Glutamatergic neuron (in vitro differentiated cells): ENCODE measurements at regions not wholly inside any gene's neighbourhood (a gene's known extent, or its start where the extent isn't known, plus 50 kb on each side); places are given as distances from the start of the nearest gene placed in this dataset.
A peak's percentile ranks its signal among the peaks of the same experiment; 100 is the strongest.

ENCODE experiments used
- DNase-seq: peaks from one replicate; pipeline ENCODE4 v3.0.0; 2022
- H3K27ac Mint-ChIP-seq: one replicate; pipeline ENCODE4 v1.8.0; 2020; ENCODE audit warnings: mild to moderate bottlenecking, mixed read lengths, inconsistent platforms; ENCODE audit not compliant: unreplicated experiment
- H3K27me3 Mint-ChIP-seq: one replicate; pipeline ENCODE4 v1.8.0; 2020; ENCODE audit warnings: mild to moderate bottlenecking, moderate library complexity, mixed read lengths, inconsistent platforms; ENCODE audit not compliant: unreplicated experiment
- H3K36me3 Mint-ChIP-seq: one replicate; pipeline ENCODE4 v1.8.0; 2020; ENCODE audit warnings: mild to moderate bottlenecking, mixed read lengths, inconsistent platforms; ENCODE audit not compliant: unreplicated experiment
- H3K4me1 Mint-ChIP-seq: one replicate; pipeline ENCODE4 v1.8.0; 2020; ENCODE audit warnings: mild to moderate bottlenecking, low read depth, mixed read lengths, inconsistent platforms; ENCODE audit not compliant: unreplicated experiment
- H3K4me3 Mint-ChIP-seq: one replicate; pipeline ENCODE4 v1.8.0; 2020; ENCODE audit warnings: mild to moderate bottlenecking, mixed read lengths, inconsistent platforms; ENCODE audit not compliant: unreplicated experiment
- H3K9me3 Mint-ChIP-seq: one replicate; pipeline ENCODE4 v1.8.0; 2020; ENCODE audit warnings: mild to moderate bottlenecking, moderate library complexity, mixed read lengths, inconsistent platforms; ENCODE audit not compliant: unreplicated experiment
- CTCF ChIP-seq: fragments of 200-600 bp; sonication (generic); IDR thresholded peaks from one replicate; pipeline ENCODE4 v1.5.0; 2021; ENCODE audit not compliant: partially characterized antibody, unreplicated experiment

GRCh38 chr2:126771501-126772195 is 115.7 kb downstream of the GYPC start:
- no peak for TF ChIP-seq CTCF
- peaks cover 9% of the 10 kb centered on the region for H3K9me3 Mint-ChIP-seq

GRCh38 chr2:126774290-126774689 is 118.3 kb downstream of the GYPC start:
- Mint-ChIP-seq H3K27ac (no peak overlapping the region), H3K4me3 (no peak overlapping the region), H3K4me1 (peaks cover 6% of the 10 kb centered on the region), H3K36me3 (peaks cover 9% of the 10 kb centered on the region), H3K9me3 (peaks cover 9% of the 10 kb centered on the region), H3K27me3 (peaks cover 15% of the 10 kb centered on the region)
- DNase-seq = no peak
- TF ChIP-seq CTCF = no peak

More at GRCh38 chr2:126771501-126772195, 115.7 kb downstream of the GYPC start:
- H3K27me3 Mint-ChIP-seq = peaks cover 9% of the 10 kb centered on the region
- H3K4me3 Mint-ChIP-seq = no peak overlapping the region
- no peak overlapping the region for H3K27ac Mint-ChIP-seq
- peaks cover 4% of the 10 kb centered on the region for H3K4me1 Mint-ChIP-seq
- peaks cover 9% of the 10 kb centered on the region for H3K36me3 Mint-ChIP-seq
- no peak for DNase-seq

DNA sequence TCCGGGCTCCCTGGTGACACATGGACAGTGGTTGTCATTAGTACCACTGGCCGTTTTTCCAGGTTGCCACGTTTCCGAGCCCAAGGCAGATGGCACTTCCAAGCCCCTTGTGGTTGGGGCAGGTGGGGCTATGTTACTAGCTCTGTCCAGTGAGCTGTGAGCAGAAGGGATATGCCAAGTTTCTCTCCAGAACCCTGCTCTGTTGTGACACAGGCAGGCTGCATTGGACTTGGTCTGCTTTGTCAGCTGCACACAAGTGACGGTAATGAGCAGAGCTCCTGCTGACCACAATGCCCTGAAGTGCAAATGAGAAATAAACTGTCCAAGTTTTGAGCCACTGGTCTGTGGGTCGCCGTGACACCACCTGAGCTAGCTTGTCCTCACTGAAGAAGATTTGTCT is 118.8 kb downstream of the GYPC start:
- Mint-ChIP-seq H3K9me3 (peaks cover 9% of the 10 kb centered on the region), H3K36me3 (peaks cover 5% of the 10 kb centered on the region), H3K27me3 (peaks cover 15% of the 10 kb centered on the region), H3K4me3 (no peak overlapping the region), H3K4me1 (peaks cover 6% of the 10 kb centered on the region), H3K27ac (no peak overlapping the region)
- no peak for TF ChIP-seq CTCF
- DNase-seq = no peak

- peaks cover 6% of the 10 kb centered on the region for H3K4me1 Mint-ChIP-seq
- DNase-seq = no peak
- no peak overlapping the region for H3K27ac Mint-ChIP-seq
- H3K9me3 Mint-ChIP-seq = peaks cover 9% of the 10 kb centered on the region
- peak overlapping the region; percentile 77 for H3K4me3 Mint-ChIP-seq
- no peaks in the 10 kb centered on the region for H3K36me3 Mint-ChIP-seq
- no peak for TF ChIP-seq CTCF
- H3K27me3 Mint-ChIP-seq = peaks cover 13% of the 10 kb centered on the region
These were observed 119.5 kb downstream of the GYPC start for GRCh38 chr2:126775300-126775985.

DNA sequence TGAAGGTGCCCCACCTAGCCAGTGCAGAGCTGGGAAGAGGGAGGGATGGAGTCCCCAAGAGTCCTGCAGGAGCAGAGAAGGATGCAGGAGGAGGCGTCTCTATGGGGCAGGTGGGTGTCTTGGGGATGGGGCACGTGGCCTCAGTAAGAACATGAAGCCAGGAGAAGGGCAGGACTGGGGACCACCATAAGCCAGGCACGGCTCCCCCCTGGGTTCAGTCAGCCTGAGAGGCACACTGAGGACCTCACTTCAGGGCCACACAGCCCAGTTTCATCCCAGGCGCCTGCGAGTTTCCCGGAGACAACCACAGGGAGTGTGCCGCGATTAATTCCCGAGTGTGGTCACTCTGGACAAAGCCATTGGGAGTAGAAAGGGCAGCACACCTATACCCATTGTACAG is 120.3 kb downstream of the GYPC start:
- no peak for DNase-seq
- peaks cover 6% of the 10 kb centered on the region for H3K4me1 Mint-ChIP-seq
- peak overlapping the region; percentile 77 for H3K4me3 Mint-ChIP-seq
- H3K27ac Mint-ChIP-seq = no peak overlapping the region
- H3K27me3 Mint-ChIP-seq = peaks cover 13% of the 10 kb centered on the region
- no peaks in the 10 kb centered on the region for H3K36me3 Mint-ChIP-seq
- peaks cover 7% of the 10 kb centered on the region for H3K9me3 Mint-ChIP-seq
- TF ChIP-seq CTCF = no peak
